K562 (cell line): ENCODE measurements at regions not wholly inside any gene's neighbourhood (a gene's known extent, or its start where the extent isn't known, plus 50 kb on each side); places are given as distances from the start of the nearest gene placed in this dataset.

Experiments used
- ATAC-seq: fragments of 200-7000 bp; cut with Tn5 transposase; 3 replicates; pipeline ENCODE4 v1.9.1; 2020; ENCODE audit warnings: moderate library complexity
- BruUV-seq: library from RNA; stranded (reverse); fragments of 400-500 nt; replicated peaks from 2 replicates; lab custom pipeline; 2021; lab: Mats Ljungman, UMichigan
- CTCF ChIA-PET: fragments of 300-600 bp; formaldehyde crosslinking; extraction: SDS; loops from one replicate; lab custom pipeline; 2021; ENCODE audit warnings: low intra/inter-chr PET ratio; lab: Yijun Ruan, JAX
- POLR2A ChIA-PET: fragments of 300-600, 350-650 bp; sonication (Branson Sonifier 250); formaldehyde crosslinking; extraction: SDS; loops from one replicate; lab custom pipeline; 2021; ENCODE audit warnings: antibody characterized with exemption, inconsistent platforms; lab: Yijun Ruan, JAX
- DNase-seq, 4 experiments: peaks; one replicate each; pipeline versions ENCODE4 v3.0.0 to v3.0.0-alpha.2; 2011 to 2018; ENCODE audit warnings: low spot score in 3 of 4, mixed read lengths in 3 of 4; ENCODE audit errors: extremely low read depth in 1 of 4
- FAIRE-seq: peaks from 2 replicates; lab custom pipeline; 2011; peaks lifted over from hg19 to GRCh38; lab: Jason Lieb, UNC
- H2AFZ ChIP-seq: 2 replicates; pipeline ENCODE4 v1.6.0; 2011; ENCODE audit warnings: low read depth, low read length, control low read depth, inconsistent platforms
- H3K27ac ChIP-seq: fragments of 200-600 bp; 3 replicates; pipeline ENCODE4 v1.8.0; 2011; ENCODE audit warnings: low read depth, mild to moderate bottlenecking, control low read depth, inconsistent platforms, low read length, moderate library complexity, mixed read lengths; ENCODE audit errors: extremely low read depth
- H3K27me3 ChIP-seq, 2 experiments: fragments of 300-600 bp in 1 of 2; 2 replicates in 1 of 2; 3 replicates in 1 of 2; pipeline versions ENCODE4 v1.6.0 to v1.8.0; 2011; ENCODE audit warnings: inconsistent platforms in 2 of 2, low read length in 2 of 2, mild to moderate bottlenecking in 1 of 2, mixed read lengths in 1 of 2, moderate library complexity in 1 of 2; ENCODE audit not compliant: control insufficient read depth in 2 of 2, insufficient read depth in 2 of 2
- H3K36me3 ChIP-seq: fragments of 300-600 bp; 3 replicates; pipeline ENCODE4 v1.8.0; 2011; ENCODE audit warnings: mild to moderate bottlenecking, low read length, inconsistent platforms; ENCODE audit not compliant: control insufficient read depth, insufficient read depth
- H3K4me1 ChIP-seq, 2 experiments: fragments of 200-600 bp in 1 of 2; replicated peaks in 1 of 2; 2 replicates in 1 of 2; 3 replicates in 1 of 2; pipeline versions ENCODE4 v1.5.1 to v1.8.0; 2011; ENCODE audit warnings: inconsistent platforms in 2 of 2, low read length in 2 of 2, mild to moderate bottlenecking in 1 of 2, mixed read lengths in 1 of 2, moderate library complexity in 1 of 2; ENCODE audit not compliant: control insufficient read depth in 2 of 2, insufficient read depth in 2 of 2
- H3K4me2 ChIP-seq: 2 replicates; pipeline ENCODE4 v1.6.1; 2011; ENCODE audit warnings: low read length, control low read depth, inconsistent platforms, mixed read lengths; ENCODE audit not compliant: insufficient read depth
- H3K4me3 ChIP-seq: fragments of 200-600 bp; sonication (generic), shearing (Covaris generic); 2 replicates; pipeline ENCODE4 v1.5.1; 2016; ENCODE audit warnings: control low read depth, inconsistent platforms
- H3K79me2 ChIP-seq: fragments of 200-600 bp; 3 replicates; pipeline ENCODE4 v1.8.0; 2011; ENCODE audit warnings: low read length, inconsistent platforms; ENCODE audit not compliant: control insufficient read depth, insufficient read depth
- H3K9ac ChIP-seq, 2 experiments: 2 replicates each; pipeline versions ENCODE4 v1.6.0 to v1.6.1; 2011; ENCODE audit warnings: low read depth in 2 of 2, low read length in 2 of 2, control low read depth in 1 of 2, inconsistent platforms in 1 of 2, mild to moderate bottlenecking in 1 of 2, mixed read lengths in 1 of 2; ENCODE audit not compliant: insufficient read depth in 1 of 2
- H3K9me1 ChIP-seq: one replicate; pipeline ENCODE4 v1.6.0; 2011; ENCODE audit warnings: inconsistent platforms, mild to moderate bottlenecking, low read length, moderate library complexity; ENCODE audit not compliant: control insufficient read depth, insufficient read depth
- H3K9me3 ChIP-seq: replicated peaks from 2 replicates; pipeline ENCODE4 v1.5.1; 2011; ENCODE audit warnings: low read depth, low read length, inconsistent platforms; ENCODE audit not compliant: control insufficient read depth, insufficient read depth
- H4K20me1 ChIP-seq: replicated peaks from 2 replicates; pipeline ENCODE4 v1.6.1; 2011; ENCODE audit warnings: low read length, inconsistent platforms, mixed read lengths; ENCODE audit not compliant: control insufficient read depth, insufficient read depth
- NFE2 ChIP-seq: IDR thresholded peaks from 2 replicates; pipeline ENCODE4 v1.6.1; 2014; ENCODE audit warnings: antibody characterized with exemption, low read depth
- ZFP30 ChIP-seq: fragments of 250-450 bp; sonication (Bioruptor Pico); IDR thresholded peaks from 2 replicates; pipeline ENCODE4 v1.8.0; 2022; ENCODE audit warnings: moderate library complexity, mild to moderate bottlenecking, inconsistent platforms, borderline replicate concordance
- ZMIZ1 ChIP-seq, 2 experiments: fragments of 150-350 bp in 1 of 2; IDR thresholded peaks; 2 replicates each; pipeline ENCODE4 v1.6.1; 2012 to 2016; ENCODE audit warnings: low read depth in 2 of 2, low read length in 2 of 2, mild to moderate bottlenecking in 1 of 2, moderate library complexity in 1 of 2
- ZNF232 ChIP-seq: sonication (generic); formaldehyde crosslinking; IDR thresholded peaks from 2 replicates; pipeline ENCODE4 v1.8.0; 2022; ENCODE audit warnings: mild to moderate bottlenecking, missing genetic modification reagents
- ZNF609 ChIP-seq: sonication (generic); formaldehyde crosslinking; IDR thresholded peaks from 2 replicates; pipeline ENCODE4 v1.8.1; 2023; ENCODE audit warnings: missing genetic modification reagents, mild to moderate bottlenecking, borderline replicate concordance
- ZNF785 ChIP-seq: fragments of 250-450 bp; sonication (Bioruptor Pico); IDR thresholded peaks from 2 replicates; pipeline ENCODE4 v1.4.0; 2020; ENCODE audit warnings: mild to moderate bottlenecking
- WGBS: fragments of 100-300 bp; shearing (Covaris generic); methylation state at CpG from one replicate; pipeline ENCODE4 v1.1.6; 2016; ENCODE audit warnings: low coverage, mixed read lengths; ENCODE audit not compliant: insufficient coverage; ENCODE audit errors: missing lambda C conversion rate; 5-methylcytosine and 5-hydroxymethylcytosine counted together
- in situ Hi-C: fragments of 300-500 bp; cut with MboI; formaldehyde crosslinking; loops from 4 replicates; pipeline ENCODE4 v1.15.0; 2018; ENCODE audit warnings: inconsistent platforms, mixed read lengths
- intact Hi-C: fragments of 100-400 bp; cut with micrococcal nuclease; formaldehyde crosslinking; loops from 2 replicates; pipeline ENCODE4 v1.14.2; 2022

GRCh38 chr7:108863227-108863848 is 293.7 kb downstream of the DNAJB9 start:
- Histone ChIP-seq H4K20me1 (no peaks in the 10 kb centered on the region), H3K27ac (no peak overlapping the region), H3K9ac (no peak overlapping the region), H3K4me3 (no peak overlapping the region), H3K27me3 (no peaks in the 10 kb centered on the region), H2AFZ (no peak overlapping the region), H3K9me1 (no peaks in the 10 kb centered on the region), H3K9me3 (no peaks in the 10 kb centered on the region; the same call in 1 of the 2 replicates), H3K36me3 (no peaks in the 10 kb centered on the region), H3K4me1 (no peaks in the 10 kb centered on the region), H3K4me2 (no peak overlapping the region), H3K79me2 (no peaks in the 10 kb centered on the region)
- DNase-seq (no peak), FAIRE-seq (no peak), ATAC-seq (no peak)
- intact Hi-C loops, result no loop called here
- 0% methylated on average over 9 of the region's 9 CpGs for WGBS
- ChIA-PET POLR2A (no interaction called here), CTCF (no interaction called here)
- no TSS peak for BruUV-seq
- in situ Hi-C loops, result no loop called here
- TF ChIP-seq NFE2 (no peak), ZNF785 (CRISPR knock-in tag) (no peak), ZNF232 (CRISPR knock-in tag) (no peak), ZNF609 (CRISPR knock-in tag) (no peak), ZFP30 (CRISPR knock-in tag) (no peak), ZMIZ1 (IDR thresholded peaks at IDR 0.05; ENCODE audit: low read depth in 2 of 2, low read length in 2 of 2) (no peak)
- TF ChIP-seq, all 486 proteins: peak for 0
